ENCODE measurements at regions not wholly inside any gene's neighbourhood (a gene's known extent, or its start where the extent isn't known, plus 50 kb on each side); places are given as distances from the start of the nearest gene placed in this dataset.

GRCh38 chr2:222057347-222058073 lies 241.3 kb downstream of the PAX3 start:
- TF ChIP-seq TCF12 (IDR thresholded peaks at IDR 0.05; ENCODE audit: low read depth) (no peak), NFIC (IDR thresholded peaks at IDR 0.05) (no peak), MAX (IDR thresholded peaks at IDR 0.05) (no peak), CREB1 (IDR thresholded peaks at IDR 0.05; ENCODE audit: low read depth) (no peak), RAD21 (IDR thresholded peaks at IDR 0.05; ENCODE audit: low read depth) (peak; percentile 80), FOXM1 (IDR thresholded peaks at IDR 0.05; ENCODE audit: borderline replicate concordance, low read depth) (no peak), ZBTB7A (IDR thresholded peaks at IDR 0.05; ENCODE audit: low read depth) (no peak), EGR1 (IDR thresholded peaks at IDR 0.05) (no peak)

- TF ChIP-seq TCF12 (IDR thresholded peaks at IDR 0.05; ENCODE audit: low read depth) (no peak), FOXM1 (IDR thresholded peaks at IDR 0.05; ENCODE audit: borderline replicate concordance, low read depth) (no peak)
These were observed 243.5 kb downstream of the PAX3 start for GRCh38 chr2:222055328-222055727.

GRCh38 chr2:222054813-222055212 lies 244.0 kb downstream of the PAX3 start:
- TF ChIP-seq CREB1 (IDR thresholded peaks at IDR 0.05; ENCODE audit: low read depth) (no peak), USF1 (IDR thresholded peaks at IDR 0.05) (no peak), TCF12 (IDR thresholded peaks at IDR 0.05; ENCODE audit: low read depth) (no peak), CEBPB (IDR thresholded peaks at IDR 0.05) (no peak), ZBTB7A (IDR thresholded peaks at IDR 0.05; ENCODE audit: low read depth) (no peak), FOXM1 (IDR thresholded peaks at IDR 0.05; ENCODE audit: borderline replicate concordance, low read depth) (no peak), EP300 (IDR thresholded peaks at IDR 0.05; ENCODE audit: borderline replicate concordance) (no peak), REST (IDR thresholded peaks at IDR 0.05; ENCODE audit: low read depth) (no peak), TAF1 (IDR thresholded peaks at IDR 0.05; ENCODE audit: low read depth) (no peak), MAX (IDR thresholded peaks at IDR 0.05) (no peak), YY1 (IDR thresholded peaks at IDR 0.05; ENCODE audit: low read depth) (no peak), RAD21 (IDR thresholded peaks at IDR 0.05; ENCODE audit: low read depth) (no peak), NFIC (IDR thresholded peaks at IDR 0.05) (no peak), EGR1 (IDR thresholded peaks at IDR 0.05) (no peak)

- TF ChIP-seq RAD21 (IDR thresholded peaks at IDR 0.05; ENCODE audit: low read depth) (peak; percentile 24; the same call in 1 of the 2 replicates), EP300 (IDR thresholded peaks at IDR 0.05; ENCODE audit: borderline replicate concordance) (no peak)
These were observed 245.8 kb downstream of the PAX3 start for GRCh38 chr2:222052934-222053367.

- no peak for TF ChIP-seq REST (IDR thresholded peaks at IDR 0.05; ENCODE audit: low read depth)
- TF ChIP-seq TAF1 (IDR thresholded peaks at IDR 0.05; ENCODE audit: low read depth): no peak
- no peak for TF ChIP-seq USF1 (IDR thresholded peaks at IDR 0.05)
- no peak for TF ChIP-seq ZBTB7A (IDR thresholded peaks at IDR 0.05; ENCODE audit: low read depth)
- TF ChIP-seq NFIC (IDR thresholded peaks at IDR 0.05): no peak
- TF ChIP-seq FOXM1 (IDR thresholded peaks at IDR 0.05; ENCODE audit: borderline replicate concordance, low read depth): no peak
- TF ChIP-seq YY1 (IDR thresholded peaks at IDR 0.05; ENCODE audit: low read depth): no peak
- no peak for TF ChIP-seq EGR1 (IDR thresholded peaks at IDR 0.05)
- no peak for TF ChIP-seq EP300 (IDR thresholded peaks at IDR 0.05; ENCODE audit: borderline replicate concordance)
- TF ChIP-seq CEBPB (IDR thresholded peaks at IDR 0.05): no peak
- TF ChIP-seq TCF12 (IDR thresholded peaks at IDR 0.05; ENCODE audit: low read depth): no peak
- no peak for TF ChIP-seq RAD21 (IDR thresholded peaks at IDR 0.05; ENCODE audit: low read depth)
- no peak for TF ChIP-seq TEAD4 (IDR thresholded peaks at IDR 0.05)
These were observed 247.8 kb downstream of the PAX3 start for GRCh38 chr2:222050981-222051380.

GRCh38 chr2:222049946-222050345 lies 248.9 kb downstream of the PAX3 start:
- TF ChIP-seq TAF1 (IDR thresholded peaks at IDR 0.05; ENCODE audit: low read depth): no peak
- no peak for TF ChIP-seq RAD21 (IDR thresholded peaks at IDR 0.05; ENCODE audit: low read depth)
- no peak for TF ChIP-seq USF1 (IDR thresholded peaks at IDR 0.05)
- TF ChIP-seq YY1 (IDR thresholded peaks at IDR 0.05; ENCODE audit: low read depth): no peak
- TF ChIP-seq NFIC (IDR thresholded peaks at IDR 0.05): no peak

Measured in Ishikawa (cell line).